Liver (tissue), 8 donors: ENCODE measurements at regions not wholly inside any gene's neighbourhood (a gene's known extent, or its start where the extent isn't known, plus 50 kb on each side); places are given as distances from the start of the nearest gene placed in this dataset.

Source experiments
- DNase-seq: peaks from one replicate; pipeline ENCODE4 v3.0.0-alpha.2; 2017; ENCODE audit warnings: low spot score
- H3K27ac ChIP-seq, 2 donors: one replicate each; pipeline ENCODE4 v1.7.0; 2013; ENCODE audit warnings: inconsistent platforms in 2 of 2, low read length in 2 of 2, control low read depth in 1 of 2, low read depth in 1 of 2, mild to moderate bottlenecking in 1 of 2
- H3K27me3 ChIP-seq, 4 donors: one replicate each; pipeline versions ENCODE4 v1.6.1 to v1.7.0; 2013; ENCODE audit warnings: low read length in 3 of 4, inconsistent platforms in 1 of 4, mild to moderate bottlenecking in 1 of 4, moderate library complexity in 1 of 4; ENCODE audit not compliant: control insufficient read depth in 4 of 4, insufficient read depth in 4 of 4
- H3K36me3 ChIP-seq, 4 donors: one replicate each; pipeline versions ENCODE4 v1.6.1 to v1.7.0; 2013; ENCODE audit warnings: low read length in 3 of 4, mild to moderate bottlenecking in 3 of 4, low read depth in 1 of 4, moderate library complexity in 1 of 4; ENCODE audit not compliant: control insufficient read depth in 4 of 4, insufficient read depth in 3 of 4
- H3K4me1 ChIP-seq, 4 donors: one replicate each; pipeline versions ENCODE4 v1.6.1 to v1.7.0; 2013; ENCODE audit warnings: low read length in 3 of 4, mild to moderate bottlenecking in 3 of 4, moderate library complexity in 1 of 4; ENCODE audit not compliant: control insufficient read depth in 4 of 4, insufficient read depth in 4 of 4
- H3K4me3 ChIP-seq, 3 donors: one replicate each; pipeline versions ENCODE4 v1.6.1 to v1.7.0; 2013; ENCODE audit warnings: low read length in 3 of 3, control low read depth in 1 of 3, low read depth in 1 of 3, mild to moderate bottlenecking in 1 of 3
- H3K9ac ChIP-seq, 2 donors: one replicate each; pipeline ENCODE4 v1.7.0; 2013; ENCODE audit warnings: low read length in 2 of 2, mild to moderate bottlenecking in 2 of 2, moderate library complexity in 2 of 2, control low read depth in 1 of 2, low read depth in 1 of 2
- H3K9me3 ChIP-seq, 4 donors: one replicate each; pipeline versions ENCODE4 v1.6.1 to v1.7.0; 2013; ENCODE audit warnings: low read length in 3 of 4; ENCODE audit not compliant: control insufficient read depth in 4 of 4
- CTCF ChIP-seq: fragments of 150-350 bp; IDR thresholded peaks from 2 replicates; pipeline ENCODE4 v1.5.1; 2017; ENCODE audit warnings: improper control_type of control experiment, low read depth, low read length; ENCODE audit not compliant: missing input control
- FOXA1 ChIP-seq: IDR thresholded peaks from 2 replicates; pipeline ENCODE4 v1.6.1; 2016; ENCODE audit warnings: antibody characterized with exemption
- GABPA ChIP-seq, 2 donors: IDR thresholded peaks in 1 of 2; conservative IDR thresholded peaks in 1 of 2; 2 replicates each; pipeline ENCODE4 v1.6.1; 2016; ENCODE audit warnings: antibody characterized with exemption in 2 of 2, mild to moderate bottlenecking in 1 of 2, moderate library complexity in 1 of 2
- HNF4G ChIP-seq: IDR thresholded peaks from 2 replicates; pipeline ENCODE4 v1.6.1; 2016; ENCODE audit warnings: antibody characterized with exemption
- JUND ChIP-seq, 2 donors: IDR thresholded peaks; 2 replicates each; pipeline ENCODE4 v1.6.1; 2016; ENCODE audit warnings: antibody characterized with exemption in 2 of 2
- MAX ChIP-seq: IDR thresholded peaks from 2 replicates; pipeline ENCODE4 v1.6.1; 2016; ENCODE audit warnings: antibody characterized with exemption
- NR2F2 ChIP-seq: IDR thresholded peaks from 2 replicates; pipeline ENCODE4 v1.6.1; 2016; ENCODE audit warnings: antibody characterized with exemption
- REST ChIP-seq: IDR thresholded peaks from 2 replicates; pipeline ENCODE4 v1.6.1; 2016; ENCODE audit warnings: antibody characterized with exemption, mild to moderate bottlenecking
- RXRA ChIP-seq, 2 donors: IDR thresholded peaks; 2 replicates each; pipeline ENCODE4 v1.6.1; 2017 to 2018; ENCODE audit warnings: antibody characterized with exemption in 2 of 2, mild to moderate bottlenecking in 1 of 2
- SP1 ChIP-seq: IDR thresholded peaks from 2 replicates; pipeline ENCODE4 v1.6.1; 2018; ENCODE audit warnings: antibody characterized with exemption, mild to moderate bottlenecking
- TAF1 ChIP-seq: conservative IDR thresholded peaks from 2 replicates; pipeline ENCODE4 v1.6.1; 2016; ENCODE audit warnings: antibody characterized with exemption, mild to moderate bottlenecking
- YY1 ChIP-seq: IDR thresholded peaks from 2 replicates; pipeline ENCODE4 v1.6.1; 2016; ENCODE audit warnings: antibody characterized with exemption, mild to moderate bottlenecking
- ZBTB33 ChIP-seq: IDR thresholded peaks from 2 replicates; pipeline ENCODE4 v1.6.1; 2016; ENCODE audit warnings: antibody characterized with exemption
- WGBS: extraction: QIAGEN DNeasy Blood & Tissue Kit; methylation state at CpG from one replicate; pipeline ENCODE4 v1.1.7; 2013; 5-methylcytosine and 5-hydroxymethylcytosine counted together
- donor health status: healthy.
- donor health status: healthy.
- donor health status: healthy.
- donor health status: healthy.
- donor health status: healthy.

- TF ChIP-seq YY1 = peak; percentile 74
Measured at GRCh38 chr6:15036690-15037245, 209.1 kb upstream of the JARID2 start (continued).

GRCh38 chr6:15037253-15037652 is 208.6 kb upstream of the JARID2 start:
- Histone ChIP-seq H3K9ac (no peak overlapping the region), H3K9me3 (no peaks in the 10 kb centered on the region), H3K27me3 (no peaks in the 10 kb centered on the region), H3K4me1 (peaks cover 0 to 7% (median 4%) of the 10 kb centered on the region in 4 donors), H3K4me3 (no peak overlapping the region), H3K27ac (peak overlapping the region; percentile 48 to 52), H3K36me3 (no peaks in the 10 kb centered on the region)
- TF ChIP-seq RXRA (IDR thresholded peaks at IDR 0.05) = no peak
- TF ChIP-seq NR2F2 = no peak
- TF ChIP-seq CTCF = no peak
- no peak for TF ChIP-seq HNF4G
- no peak for TF ChIP-seq SP1
- TF ChIP-seq ZBTB33 = no peak
- no peak for TF ChIP-seq TAF1
- TF ChIP-seq GABPA (IDR thresholded peaks at IDR 0.05 in 1 of 2, conservative IDR thresholded peaks at IDR 0.05 in 1 of 2) = no peak
- no peak for TF ChIP-seq JUND (IDR thresholded peaks at IDR 0.05)
- TF ChIP-seq REST = no peak
- DNase-seq = no peak
- 72% methylated on average over 5 of the region's 5 CpGs for WGBS

GRCh38 chr6:15038013-15038791 is 207.7 kb upstream of the JARID2 start:
- no peak overlapping the region for H3K9ac ChIP-seq
- H3K36me3 ChIP-seq = no peaks in the 10 kb centered on the region
- no peak for DNase-seq
- no peak overlapping the region for H3K27ac ChIP-seq
- no peaks in the 10 kb centered on the region for H3K9me3 ChIP-seq
- H3K4me1 ChIP-seq = peaks cover 0 to 7% (median 4%) of the 10 kb centered on the region in 4 donors
- no peak overlapping the region for H3K4me3 ChIP-seq
- H3K27me3 ChIP-seq = no peaks in the 10 kb centered on the region
- WGBS = 97% methylated on average over 11 of the region's 11 CpGs
- TF ChIP-seq FOXA1 (no peak), GABPA (IDR thresholded peaks at IDR 0.05 in 1 of 2, conservative IDR thresholded peaks at IDR 0.05 in 1 of 2) (no peak), MAX (no peak), REST (no peak), HNF4G (no peak), NR2F2 (no peak)
